ENCODE measurements at regions not wholly inside any gene's neighbourhood (a gene's known extent, or its start where the extent isn't known, plus 50 kb on each side); places are given as distances from the start of the nearest gene placed in this dataset.

DNA sequence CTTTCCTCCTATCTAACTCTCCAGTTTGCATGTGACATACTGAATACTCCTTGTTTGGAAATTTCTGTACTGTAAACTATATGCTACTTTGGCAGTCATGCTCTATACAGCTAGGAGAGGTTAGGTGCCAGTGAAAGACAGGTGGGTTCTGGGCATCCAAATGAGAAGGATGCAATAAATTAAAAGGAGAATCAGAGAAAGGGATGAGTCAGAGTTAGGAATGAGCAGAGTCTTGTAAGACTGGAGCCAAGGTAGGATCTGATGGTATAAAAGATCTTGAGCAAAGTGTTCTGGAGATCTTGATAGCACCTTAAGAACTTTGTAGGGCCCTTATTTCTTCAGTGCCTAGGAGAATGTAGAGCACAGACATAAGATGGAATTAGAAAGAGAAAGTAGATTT is 58.7 kb upstream of the STAM2 start:
- TF ChIP-seq CTCF (IDR thresholded peaks at IDR 0.05; ENCODE audit: insufficient read depth, low read depth, low read length), result no peak
- no peak for TF ChIP-seq EZH2 (IDR thresholded peaks at IDR 0.05; ENCODE audit: insufficient read depth, low read length)
- no peak overlapping the region for H3K27ac Mint-ChIP-seq (ENCODE audit: unreplicated experiment)
- FAIRE-seq (no peak), DNase-seq (ENCODE audit: low read depth) (no peak)
- Histone ChIP-seq H2AFZ (ENCODE audit: low read depth, low read length) (no peak overlapping the region), H3K79me2 (ENCODE audit: insufficient read depth, low read length) (no peaks in the 10 kb centered on the region), H3K4me3 (ENCODE audit: insufficient read depth, low read depth, low read length) (no peak overlapping the region), H3K27ac (ENCODE audit: low read depth, low read length) (no peak overlapping the region), H3K9ac (ENCODE audit: low read length) (no peak overlapping the region), H3K4me1 (ENCODE audit: insufficient read depth, low read length) (no peaks in the 10 kb centered on the region), H3K9me3 (ENCODE audit: insufficient read depth, low read depth, low read length) (no peaks in the 10 kb centered on the region), H3K27me3 (ENCODE audit: insufficient read depth, low read length) (no peaks in the 10 kb centered on the region), H4K20me1 (ENCODE audit: insufficient read depth, low read length) (no peaks in the 10 kb centered on the region), H3K36me3 (ENCODE audit: insufficient read depth, low read length) (no peaks in the 10 kb centered on the region), H3K4me2 (ENCODE audit: low read length) (no peak overlapping the region)
- peaks cover 4% of the 10 kb centered on the region for H3K9me3 Mint-ChIP-seq (ENCODE audit: unreplicated experiment)
- H3K36me3 Mint-ChIP-seq (ENCODE audit: low read depth, unreplicated experiment), result no peaks in the 10 kb centered on the region
- H3K4me3 Mint-ChIP-seq (ENCODE audit: unreplicated experiment), result no peak overlapping the region
- no peaks in the 10 kb centered on the region for H3K27me3 Mint-ChIP-seq (ENCODE audit: low read depth, unreplicated experiment)
- peaks cover 4% of the 10 kb centered on the region for H3K4me1 Mint-ChIP-seq (ENCODE audit: low read depth, unreplicated experiment)

- no peak for DNase-seq (ENCODE audit: low read depth)
- Histone ChIP-seq H3K4me1 (ENCODE audit: insufficient read depth, low read length) (no peaks in the 10 kb centered on the region), H3K9ac (ENCODE audit: low read length) (no peak overlapping the region), H3K9me3 (ENCODE audit: insufficient read depth, low read depth, low read length) (no peaks in the 10 kb centered on the region), H3K27ac (ENCODE audit: low read depth, low read length) (no peak overlapping the region), H3K36me3 (ENCODE audit: insufficient read depth, low read length) (no peaks in the 10 kb centered on the region), H4K20me1 (ENCODE audit: insufficient read depth, low read length) (no peaks in the 10 kb centered on the region), H3K4me2 (ENCODE audit: low read length) (no peak overlapping the region), H3K4me3 (ENCODE audit: insufficient read depth, low read depth, low read length) (no peak overlapping the region), H3K79me2 (ENCODE audit: insufficient read depth, low read length) (no peaks in the 10 kb centered on the region), H2AFZ (ENCODE audit: low read depth, low read length) (no peak overlapping the region), H3K27me3 (ENCODE audit: insufficient read depth, low read length) (no peaks in the 10 kb centered on the region)
- H3K9me3 Mint-ChIP-seq (ENCODE audit: unreplicated experiment), result peaks cover 16% of the 10 kb centered on the region
- no peak overlapping the region for H3K4me3 Mint-ChIP-seq (ENCODE audit: unreplicated experiment)
- no peak for FAIRE-seq
- H3K27ac Mint-ChIP-seq (ENCODE audit: unreplicated experiment), result no peak overlapping the region
- TF ChIP-seq EZH2 (IDR thresholded peaks at IDR 0.05; ENCODE audit: insufficient read depth, low read length) (no peak), CTCF (IDR thresholded peaks at IDR 0.05; ENCODE audit: insufficient read depth, low read depth, low read length) (no peak)
- H3K27me3 Mint-ChIP-seq (ENCODE audit: low read depth, unreplicated experiment), result no peaks in the 10 kb centered on the region
- peaks cover 6% of the 10 kb centered on the region for H3K4me1 Mint-ChIP-seq (ENCODE audit: low read depth, unreplicated experiment)
- no peaks in the 10 kb centered on the region for H3K36me3 Mint-ChIP-seq (ENCODE audit: low read depth, unreplicated experiment)
These were observed 60.8 kb upstream of the STAM2 start for GRCh38 chr2:152236191-152236925.

GRCh38 chr2:152238016-152238415 is 62.5 kb upstream of the STAM2 start:
- no peak overlapping the region for H3K4me2 ChIP-seq (ENCODE audit: low read length)
- Mint-ChIP-seq H3K27me3 (ENCODE audit: low read depth, unreplicated experiment) (no peaks in the 10 kb centered on the region), H3K4me1 (ENCODE audit: low read depth, unreplicated experiment) (peaks cover 6% of the 10 kb centered on the region), H3K27ac (ENCODE audit: unreplicated experiment) (no peak overlapping the region), H3K4me3 (ENCODE audit: unreplicated experiment) (no peak overlapping the region), H3K36me3 (ENCODE audit: low read depth, unreplicated experiment) (no peaks in the 10 kb centered on the region), H3K9me3 (ENCODE audit: unreplicated experiment) (peaks cover 14% of the 10 kb centered on the region)
- no peak overlapping the region for H3K27ac ChIP-seq (ENCODE audit: low read depth, low read length)
- H2AFZ ChIP-seq (ENCODE audit: low read depth, low read length), result no peak overlapping the region
- H3K9ac ChIP-seq (ENCODE audit: low read length), result no peak overlapping the region
- H3K27me3 ChIP-seq (ENCODE audit: insufficient read depth, low read length), result no peaks in the 10 kb centered on the region
- H3K9me3 ChIP-seq (ENCODE audit: insufficient read depth, low read depth, low read length), result no peaks in the 10 kb centered on the region
- no peaks in the 10 kb centered on the region for H3K36me3 ChIP-seq (ENCODE audit: insufficient read depth, low read length)
- DNase-seq (ENCODE audit: low read depth), result no peak
- TF ChIP-seq EZH2 (IDR thresholded peaks at IDR 0.05; ENCODE audit: insufficient read depth, low read length) (no peak), CTCF (IDR thresholded peaks at IDR 0.05; ENCODE audit: insufficient read depth, low read depth, low read length) (no peak)
- no peak overlapping the region for H3K4me3 ChIP-seq (ENCODE audit: insufficient read depth, low read depth, low read length)
- no peaks in the 10 kb centered on the region for H3K79me2 ChIP-seq (ENCODE audit: insufficient read depth, low read length)
- no peaks in the 10 kb centered on the region for H4K20me1 ChIP-seq (ENCODE audit: insufficient read depth, low read length)
- no peak for FAIRE-seq
- H3K4me1 ChIP-seq (ENCODE audit: insufficient read depth, low read length), result no peaks in the 10 kb centered on the region

Data from astrocyte (in vitro differentiated cells and primary cell).